RCC 7860 (cell line): ENCODE measurements at regions not wholly inside any gene's neighbourhood (a gene's known extent, or its start where the extent isn't known, plus 50 kb on each side); places are given as distances from the start of the nearest gene placed in this dataset.
A peak's percentile ranks its signal among the peaks of the same experiment; 100 is the strongest.

ENCODE experiments used
- DNase-seq: peaks from one replicate; pipeline ENCODE4 v3.0.0-alpha.2; 2015; ENCODE audit warnings: low spot score
- FAIRE-seq: peaks from 2 replicates; lab custom pipeline; 2012; peaks lifted over from hg19 to GRCh38; lab: Jason Lieb, UNC

- DNase-seq: no peak
- FAIRE-seq: no peak
Observed at GRCh38 chr2:158009399-158009798, 92.3 kb upstream of the UPP2 start.

GRCh38 chr2:158006961-158007719 is 94.5 kb upstream of the UPP2 start:
- DNase-seq: no peak
- FAIRE-seq: no peak

GRCh38 chr2:158004126-158004764 is 97.4 kb upstream of the UPP2 start:
- DNase-seq (no peak), FAIRE-seq (no peak)

GRCh38 chr2:158002079-158002478 is 99.6 kb upstream of the UPP2 start:
- DNase-seq: no peak
- FAIRE-seq: no peak

GRCh38 chr2:157996799-157997198 is 104.9 kb upstream of the UPP2 start:
- no peak for FAIRE-seq
- no peak for DNase-seq

GRCh38 chr2:157995117-157995516 is 106.6 kb upstream of the UPP2 start:
- DNase-seq: no peak
- no peak for FAIRE-seq

GRCh38 chr2:157991932-157992331 is 109.7 kb upstream of the UPP2 start:
- FAIRE-seq: no peak

GRCh38 chr2:157990173-157990572 is 111.5 kb upstream of the UPP2 start:
- FAIRE-seq (no peak), DNase-seq (no peak)

More at GRCh38 chr2:157991932-157992331, 109.7 kb upstream of the UPP2 start:
- no peak for DNase-seq

- DNase-seq: no peak
- FAIRE-seq: no peak
Observed at GRCh38 chr2:157989227-157989626, 112.4 kb upstream of the UPP2 start.

- DNase-seq: no peak
Observed at GRCh38 chr2:157986761-157987160, 110.6 kb upstream of the ACVR1 start.

GRCh38 chr2:157984866-157985265 is 108.7 kb upstream of the ACVR1 start:
- FAIRE-seq (no peak), DNase-seq (no peak)

More at GRCh38 chr2:157986761-157987160, 110.6 kb upstream of the ACVR1 start:
- no peak for FAIRE-seq

- DNase-seq: no peak
- FAIRE-seq: no peak
Observed at GRCh38 chr2:157980020-157980419, 103.9 kb upstream of the ACVR1 start.

- FAIRE-seq: no peak
- no peak for DNase-seq
Observed at GRCh38 chr2:157971702-157972101, 95.6 kb upstream of the ACVR1 start.

GRCh38 chr2:157967856-157968255 is 91.7 kb upstream of the ACVR1 start:
- FAIRE-seq: no peak

GRCh38 chr2:157959249-157959648 is 83.1 kb upstream of the ACVR1 start:
- FAIRE-seq: no peak

More at GRCh38 chr2:157967856-157968255, 91.7 kb upstream of the ACVR1 start:
- no peak for DNase-seq

GRCh38 chr2:157957596-157957995 is 81.5 kb upstream of the ACVR1 start:
- no peak for DNase-seq
- no peak for FAIRE-seq

More at GRCh38 chr2:157959249-157959648, 83.1 kb upstream of the ACVR1 start:
- no peak for DNase-seq

GRCh38 chr2:157952558-157952957 is 76.4 kb upstream of the ACVR1 start:
- no peak for DNase-seq
- FAIRE-seq: no peak

GRCh38 chr2:157948856-157949255 is 72.7 kb upstream of the ACVR1 start:
- DNase-seq (no peak), FAIRE-seq (no peak)

- DNase-seq (no peak), FAIRE-seq (no peak)
Observed at GRCh38 chr2:157946919-157947557, 70.9 kb upstream of the ACVR1 start.

- DNase-seq (peak; percentile 11), FAIRE-seq (no peak)
Observed at GRCh38 chr2:157940024-157940423, 63.9 kb upstream of the ACVR1 start.

GRCh38 chr2:157938556-157938955 is 62.4 kb upstream of the ACVR1 start:
- FAIRE-seq (no peak), DNase-seq (no peak)

- FAIRE-seq (no peak), DNase-seq (no peak)
Observed at GRCh38 chr2:157936406-157936805, 60.3 kb upstream of the ACVR1 start.
